ENCODE measurements at regions not wholly inside any gene's neighbourhood (a gene's known extent, or its start where the extent isn't known, plus 50 kb on each side); places are given as distances from the start of the nearest gene placed in this dataset.

- DNase-seq (ENCODE audit: low spot score) (peak; percentile 65), ATAC-seq (peak; percentile 75)
- no peaks in the 10 kb centered on the region for H3K27me3 ChIP-seq (ENCODE audit: insufficient read depth)
- Mint-ChIP-seq H3K9me3 (peaks cover 15% of the 10 kb centered on the region), H3K27ac (0 out of 2 replicates have a peak overlapping the region, but pooled peaks have one; percentile 12), H3K27me3 (ENCODE audit: insufficient read depth, low read depth, poor library complexity) (no peaks in the 10 kb centered on the region), H3K36me3 (ENCODE audit: low read depth) (peaks cover 15% of the 10 kb centered on the region; the same call in 2 of the 3 replicates), H3K4me3 (no peak overlapping the region), H3K4me1 (peaks cover 27% of the 10 kb centered on the region)
- H3K79me2 ChIP-seq (replicated peaks; ENCODE audit: insufficient read depth): no peaks in the 10 kb centered on the region
- H3K27ac ChIP-seq (ENCODE audit: low read depth): peak overlapping the region; percentile 64
- no peaks in the 10 kb centered on the region for H4K20me1 ChIP-seq (replicated peaks; ENCODE audit: insufficient read depth)
- H3K36me3 ChIP-seq (ENCODE audit: insufficient read depth): no peaks in the 10 kb centered on the region; the same call in 1 of the 2 replicates
- no peak overlapping the region for H3K4me3 ChIP-seq
- no peaks in the 10 kb centered on the region for H3K9me2 ChIP-seq (ENCODE audit: insufficient read depth)
- H3K4me2 ChIP-seq: no peak overlapping the region
- TF ChIP-seq NANOG (IDR thresholded peaks at IDR 0.05; ENCODE audit: borderline replicate concordance) (peak; percentile 62), ZNF114 (CRISPR knock-in tag; IDR thresholded peaks at IDR 0.05) (no peak), POLR2AphosphoS5 (IDR thresholded peaks at IDR 0.05; ENCODE audit: low read depth) (no peak)
- H2AFZ ChIP-seq: no peak overlapping the region
- peaks cover 16% of the 10 kb centered on the region; the same call in 1 of the 2 replicates for H3K4me1 ChIP-seq (ENCODE audit: insufficient read depth)
- H3F3A ChIP-seq (replicated peaks; ENCODE audit: low read depth): no peaks in the 10 kb centered on the region
These were observed 119.6 kb upstream of the LDB2 start for GRCh38 chr4:17018013-17018412.

- Mint-ChIP-seq H3K27me3 (ENCODE audit: insufficient read depth, low read depth, poor library complexity) (no peaks in the 10 kb centered on the region), H3K4me3 (no peak overlapping the region), H3K9me3 (peaks cover 15% of the 10 kb centered on the region), H3K4me1 (peaks cover 19% of the 10 kb centered on the region), H3K27ac (no peak overlapping the region), H3K36me3 (ENCODE audit: low read depth) (peaks cover 15% of the 10 kb centered on the region; the same call in 2 of the 3 replicates)
- H3K4me1 ChIP-seq (ENCODE audit: insufficient read depth): peaks cover 29% of the 10 kb centered on the region
- no peak overlapping the region for H3K4me2 ChIP-seq
- TF ChIP-seq REST (IDR thresholded peaks at IDR 0.05; ENCODE audit: unreplicated experiment) (no peak), EZH2phosphoT487 (IDR thresholded peaks at IDR 0.05; ENCODE audit: unreplicated experiment) (no peak), NANOG (IDR thresholded peaks at IDR 0.05; ENCODE audit: borderline replicate concordance) (no peak), CREB1 (CRISPR knock-in tag; IDR thresholded peaks at IDR 0.05; ENCODE audit: low read depth) (no peak), EZH2 (IDR thresholded peaks at IDR 0.05; ENCODE audit: low read depth, unreplicated experiment) (no peak), ETS1 (IDR thresholded peaks at IDR 0.05) (no peak), ZNF114 (CRISPR knock-in tag; IDR thresholded peaks at IDR 0.05) (no peak)
- ATAC-seq: no peak
- 0 out of 2 replicates have a peak overlapping the region, but pooled peaks have one; percentile 3 for H2AFZ ChIP-seq
- no peak overlapping the region for H3K4me3 ChIP-seq
- H3K27me3 ChIP-seq (ENCODE audit: insufficient read depth): no peaks in the 10 kb centered on the region
- no peaks in the 10 kb centered on the region; the same call in 1 of the 2 replicates for H3K36me3 ChIP-seq (ENCODE audit: insufficient read depth)
- no peaks in the 10 kb centered on the region for H3F3A ChIP-seq (replicated peaks; ENCODE audit: low read depth)
- DNase-seq (ENCODE audit: low spot score): no peak
- H3K27ac ChIP-seq (ENCODE audit: low read depth): no peak overlapping the region
- no peaks in the 10 kb centered on the region for H4K20me1 ChIP-seq (replicated peaks; ENCODE audit: insufficient read depth)
- H3K79me2 ChIP-seq (replicated peaks; ENCODE audit: insufficient read depth): no peaks in the 10 kb centered on the region
- H3K9me2 ChIP-seq (ENCODE audit: insufficient read depth): no peaks in the 10 kb centered on the region
These were observed 115.0 kb upstream of the LDB2 start for GRCh38 chr4:17013382-17014006.

Data from GM23338 (cell line).